ENCODE measurements at regions not wholly inside any gene's neighbourhood (a gene's known extent, or its start where the extent isn't known, plus 50 kb on each side); places are given as distances from the start of the nearest gene placed in this dataset.

DNA sequence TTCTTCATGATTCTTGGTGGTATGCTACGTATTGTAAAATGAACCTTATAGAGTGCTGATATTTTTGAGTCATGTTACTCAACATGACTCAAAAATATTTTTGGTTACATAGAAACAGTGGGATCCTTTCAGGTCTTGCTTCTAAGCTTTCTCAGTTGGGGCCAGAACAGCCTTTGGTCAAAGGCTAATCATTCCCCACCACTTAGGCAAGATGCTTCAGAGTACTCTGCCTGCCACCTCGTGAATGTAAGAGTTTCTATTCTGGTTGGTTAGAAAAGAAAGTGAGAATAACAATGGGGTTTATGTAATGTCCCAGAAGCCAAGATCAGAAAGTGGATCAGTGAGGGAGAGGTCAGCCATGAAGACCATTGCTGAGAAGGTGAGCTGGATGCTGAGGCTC lies 327.8 kb downstream of the TCERG1L start:
- H3K27me3 ChIP-seq (ENCODE audit: control insufficient read depth, extremely low read depth, insufficient read depth, low read length) = no peaks in the 10 kb centered on the region
- no peak for FAIRE-seq
- H3K4me1 ChIP-seq (ENCODE audit: control insufficient read depth, extremely low read depth, insufficient read depth, low read length) = no peaks in the 10 kb centered on the region
- no peak overlapping the region for H3K9ac ChIP-seq (ENCODE audit: control insufficient read depth, extremely low read depth, insufficient read depth, low read length)
- no peak overlapping the region for H3K27ac ChIP-seq (ENCODE audit: control insufficient read depth, insufficient read depth, low read length)
- peaks cover 2% of the 10 kb centered on the region for H3K9me3 ChIP-seq (ENCODE audit: control insufficient read depth, low read depth, low read length)
- no peak for DNase-seq (ENCODE audit: low read depth, low spot score)
- H3K9me1 ChIP-seq (ENCODE audit: control insufficient read depth, extremely low read depth, insufficient read depth, low read length) = no peaks in the 10 kb centered on the region
- TF ChIP-seq EZH2 (IDR thresholded peaks at IDR 0.05; ENCODE audit: low read length) = no peak
- no peak for TF ChIP-seq CTCF (optimal IDR thresholded peaks at IDR 0.05 in 1 of 3, IDR thresholded peaks at IDR 0.05 in 1 of 3, conservative IDR thresholded peaks at IDR 0.05 in 1 of 3; ENCODE audit: extremely low read depth in 1 of 3, insufficient read depth in 2 of 3, low read length in 3 of 3)
- no peaks in the 10 kb centered on the region for H3K79me2 ChIP-seq (ENCODE audit: control insufficient read depth, insufficient read depth, low read length)
- dilution Hi-C loops (cut with MboI; ENCODE audit: extremely low pct_ligation_motif_present, low sequenced_read_pairs) = no loop called here
- H2AFZ ChIP-seq (ENCODE audit: control insufficient read depth, low read length) = no peak overlapping the region
- no peak overlapping the region for H3K4me2 ChIP-seq (ENCODE audit: control insufficient read depth, extremely low read depth, insufficient read depth, low read depth, low read length)
- no peaks in the 10 kb centered on the region for H4K20me1 ChIP-seq (ENCODE audit: control insufficient read depth, extremely low read depth, insufficient read depth, low read length)
- H3K4me3 ChIP-seq (ENCODE audit: control insufficient read depth in 2 of 3, extremely low read depth in 1 of 3, insufficient read depth in 2 of 3, low read depth in 1 of 3, low read length in 3 of 3) = no peak overlapping the region
- no peaks in the 10 kb centered on the region for H3K36me3 ChIP-seq (ENCODE audit: control insufficient read depth in 2 of 2, extremely low read depth in 1 of 2, insufficient read depth in 2 of 2, low read length in 2 of 2)

DNA sequence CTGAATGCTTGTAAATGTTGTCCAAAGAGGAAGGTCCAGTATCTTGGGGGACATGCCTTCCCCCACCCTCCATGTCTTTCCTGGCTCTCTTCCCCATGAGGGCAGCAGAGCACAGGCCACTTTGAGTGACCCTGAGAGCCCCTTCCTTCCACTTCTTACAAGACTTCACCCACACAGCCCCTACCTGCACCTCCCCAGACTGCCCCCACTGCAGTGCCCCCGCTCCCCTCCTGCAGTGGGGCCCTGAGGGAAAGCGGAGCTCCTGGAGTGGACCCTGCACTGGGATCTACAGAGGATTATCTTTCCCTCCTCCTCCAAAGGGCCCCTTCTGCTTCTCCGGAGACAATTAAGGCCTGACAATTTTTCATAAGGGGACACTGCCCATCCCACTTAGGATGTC lies 326.8 kb downstream of the TCERG1L start:
- H4K20me1 ChIP-seq (ENCODE audit: control insufficient read depth, extremely low read depth, insufficient read depth, low read length) = no peaks in the 10 kb centered on the region
- no peak for FAIRE-seq
- H3K9me3 ChIP-seq (ENCODE audit: control insufficient read depth, low read depth, low read length) = peaks cover 4% of the 10 kb centered on the region
- H2AFZ ChIP-seq (ENCODE audit: control insufficient read depth, low read length) = no peak overlapping the region
- H3K4me2 ChIP-seq (ENCODE audit: control insufficient read depth, extremely low read depth, insufficient read depth, low read depth, low read length) = no peak overlapping the region
- TF ChIP-seq EZH2 (IDR thresholded peaks at IDR 0.05; ENCODE audit: low read length) (no peak), CTCF (optimal IDR thresholded peaks at IDR 0.05 in 1 of 3, IDR thresholded peaks at IDR 0.05 in 1 of 3, conservative IDR thresholded peaks at IDR 0.05 in 1 of 3; ENCODE audit: extremely low read depth in 1 of 3, insufficient read depth in 2 of 3, low read length in 3 of 3) (no peak)
- no peaks in the 10 kb centered on the region for H3K4me1 ChIP-seq (ENCODE audit: control insufficient read depth, extremely low read depth, insufficient read depth, low read length)
- H3K27ac ChIP-seq (ENCODE audit: control insufficient read depth, insufficient read depth, low read length) = no peak overlapping the region
- H3K9me1 ChIP-seq (ENCODE audit: control insufficient read depth, extremely low read depth, insufficient read depth, low read length) = no peaks in the 10 kb centered on the region
- DNase-seq (ENCODE audit: low read depth, low spot score) = no peak
- dilution Hi-C loops (cut with MboI; ENCODE audit: extremely low pct_ligation_motif_present, low sequenced_read_pairs) = no loop called here
- no peaks in the 10 kb centered on the region for H3K79me2 ChIP-seq (ENCODE audit: control insufficient read depth, insufficient read depth, low read length)
- H3K27me3 ChIP-seq (ENCODE audit: control insufficient read depth, extremely low read depth, insufficient read depth, low read length) = no peaks in the 10 kb centered on the region
- no peaks in the 10 kb centered on the region for H3K36me3 ChIP-seq (ENCODE audit: control insufficient read depth in 2 of 2, extremely low read depth in 1 of 2, insufficient read depth in 2 of 2, low read length in 2 of 2)
- H3K9ac ChIP-seq (ENCODE audit: control insufficient read depth, extremely low read depth, insufficient read depth, low read length) = no peak overlapping the region
- H3K4me3 ChIP-seq (ENCODE audit: control insufficient read depth in 2 of 3, extremely low read depth in 1 of 3, insufficient read depth in 2 of 3, low read depth in 1 of 3, low read length in 3 of 3) = no peak overlapping the region
